Pancreas (tissue), 10 donors: ENCODE measurements at regions not wholly inside any gene's neighbourhood (a gene's known extent, or its start where the extent isn't known, plus 50 kb on each side); places are given as distances from the start of the nearest gene placed in this dataset.
"Not testable (repeated sequence)": the region's sequence is repeated elsewhere in the genome, so short reads cannot be mapped to it uniquely, and the experiment has no call there.

ENCODE experiments used
- ATAC-seq, 4 donors: fragments of 200-7000 bp; cut with Tn5 transposase; one replicate each; pipeline versions ENCODE4 v1.8.0 to v1.9.1; 2020; ENCODE audit warnings: mild to moderate bottlenecking in 4 of 4, moderate library complexity in 4 of 4
- DNase-seq, 6 donors: peaks; one replicate each; pipeline ENCODE4 v3.0.0-alpha.2; 2020
- FAIRE-seq: peaks from 2 replicates; lab custom pipeline; 2012; peaks lifted over from hg19 to GRCh38; lab: Jason Lieb, UNC
- H3K27ac ChIP-seq, 4 donors: fragments of 200-600 bp; sonication (generic); 1 replicate in 3 of 4; 2 replicates in 1 of 4; pipeline versions ENCODE4 v1.5.0 to v1.8.0; 2020
- H3K27me3 ChIP-seq, 4 donors: fragments of 200-600 bp; one replicate each; pipeline ENCODE4 v1.8.0; 2021
- H3K36me3 ChIP-seq, 3 donors: fragments of 200-600 bp; sonication (generic) in 1 of 3; one replicate each; pipeline versions ENCODE4 v1.5.0 to v1.8.0; 2020 to 2021
- H3K4me1 ChIP-seq, 3 donors: fragments of 200-600 bp; one replicate each; pipeline ENCODE4 v1.8.0; 2021
- H3K4me3 ChIP-seq, 4 donors: fragments of 200-600 bp; sonication (generic) in 2 of 4; one replicate each; pipeline versions ENCODE4 v1.5.0 to v1.8.0; 2020 to 2021
- H3K9me3 ChIP-seq, 4 donors: fragments of 200-600 bp; one replicate each; pipeline ENCODE4 v1.8.0; 2021
- CTCF ChIP-seq, 4 donors: fragments of 200-600 bp; sonication (generic) in 3 of 4; IDR thresholded peaks; one replicate each; pipeline versions ENCODE4 v1.5.0 to v1.8.0; 2021; ENCODE audit warnings: antibody characterized with exemption in 4 of 4
- WGBS, 2 donors: extraction: QIAGEN DNeasy Blood & Tissue Kit; methylation state at CpG; one replicate each; pipeline ENCODE4 v1.1.7; 2013; 5-methylcytosine and 5-hydroxymethylcytosine counted together
- intact Hi-C, 3 donors: fragments of 100-400 bp; cut with DNase I; formaldehyde crosslinking; loops; one replicate each; pipeline versions ENCODE4 v1.11.1 to v1.14.2; 2022
- donor health status: healthy with polysubstance abuse.
- donor health status: DM: no; HTN: no; CAD: no; lungs with moderate emphysema.
- donor health status: DM: no; HTN: no; CAD: no.
- donor health status: control.
- donor health status: control.
- donor health status: Bipolar disorder and iron deficiency.
- donor health status: DM: yes; HTN: yes; CAD: no.
- donor health status: DM: no; HTN: no; CAD: no.
- donor health status: DM: no; HTN: no; CAD: no.
- donor health status: DM: yes; HTN: yes; CAD: no.

- H3K27me3 ChIP-seq = no peaks in the 10 kb centered on the region
- H3K4me3 ChIP-seq = no peak overlapping the region
- no peaks in the 10 kb centered on the region for H3K36me3 ChIP-seq
- intact Hi-C loops = no loop called here
- TF ChIP-seq CTCF (IDR thresholded peaks at IDR 0.05) = no peak
- no peak for ATAC-seq
- DNase-seq = no peak
- FAIRE-seq = no peak
- H3K27ac ChIP-seq = no peak overlapping the region
- no peaks in the 10 kb centered on the region for H3K9me3 ChIP-seq
- H3K4me1 ChIP-seq = peaks cover 0 to 3% (median 0%) of the 10 kb centered on the region in 3 donors
- 70 to 73% methylated on average over 4 of the region's 4 CpGs for WGBS, 2 donors
Observed at GRCh38 chr12:11497995-11498394, 102.6 kb upstream of the PRB2 start.

GRCh38 chr12:11498574-11498973, 103.2 kb upstream of the PRB2 start:
- intact Hi-C loops = not testable (repeated sequence)

GRCh38 chr12:11499806-11500187, 104.4 kb upstream of the PRB2 start:
- DNase-seq (peak in 1 of 6 donors; percentile 65), FAIRE-seq (no peak), ATAC-seq (no peak)
- Histone ChIP-seq H3K27me3 (no peaks in the 10 kb centered on the region), H3K4me3 (no peak overlapping the region), H3K36me3 (no peaks in the 10 kb centered on the region), H3K9me3 (no peaks in the 10 kb centered on the region), H3K27ac (no peak overlapping the region), H3K4me1 (peaks cover 0 to 3% (median 0%) of the 10 kb centered on the region in 3 donors)
- 44 to 60% methylated on average over 11 of the region's 11 CpGs for WGBS, 2 donors
- intact Hi-C loops = no loop called here
- TF ChIP-seq CTCF (IDR thresholded peaks at IDR 0.05) = no peak

More at GRCh38 chr12:11498574-11498973, 103.2 kb upstream of the PRB2 start:
- 44 to 52% methylated on average over 3 of the region's 3 CpGs for WGBS, 2 donors
- not testable (repeated sequence) for H3K27me3 ChIP-seq, H3K27ac ChIP-seq, H3K9me3 ChIP-seq, H3K36me3 ChIP-seq, H3K4me1 ChIP-seq, DNase-seq, FAIRE-seq, H3K4me3 ChIP-seq, ATAC-seq

GRCh38 chr12:11500188-11500860, 105.0 kb upstream of the PRB2 start:
- no peaks in the 10 kb centered on the region for H3K9me3 ChIP-seq
- peaks cover 0 to 3% (median 0%) of the 10 kb centered on the region in 3 donors for H3K4me1 ChIP-seq
- FAIRE-seq = no peak
- H3K27me3 ChIP-seq = no peaks in the 10 kb centered on the region
- TF ChIP-seq CTCF (IDR thresholded peaks at IDR 0.05) = no peak
- H3K36me3 ChIP-seq = no peaks in the 10 kb centered on the region
- no peak overlapping the region for H3K27ac ChIP-seq
- WGBS, 2 donors = 3 to 5% methylated on average over 49 to 62 of the region's 62 CpGs
- ATAC-seq = peak; percentile 94 to 100 (median 98)
- no peak overlapping the region for H3K4me3 ChIP-seq
- intact Hi-C loops = no loop called here
- peak; percentile 66 to 96 (median 88) for DNase-seq

- Histone ChIP-seq H3K27ac (no peak overlapping the region), H3K27me3 (no peaks in the 10 kb centered on the region), H3K4me3 (no peak overlapping the region), H3K9me3 (no peaks in the 10 kb centered on the region), H3K36me3 (no peaks in the 10 kb centered on the region), H3K4me1 (peaks cover 0 to 3% (median 0%) of the 10 kb centered on the region in 3 donors)
- FAIRE-seq = no peak
- no peak for TF ChIP-seq CTCF (IDR thresholded peaks at IDR 0.05)
- ATAC-seq = peak in 1 of 4 donors; percentile 12
- DNase-seq = no peak
- WGBS, 2 donors = 21 to 26% methylated on average over 14 of the region's 14 CpGs
- intact Hi-C loops = no loop called here
Observed at GRCh38 chr12:11500861-11501230, 105.5 kb upstream of the PRB2 start.
